WTC11 (cell line): ENCODE measurements at regions not wholly inside any gene's neighbourhood (a gene's known extent, or its start where the extent isn't known, plus 50 kb on each side); places are given as distances from the start of the nearest gene placed in this dataset.

ENCODE experiments used
- ARID4B ChIP-seq: sonication (generic); formaldehyde crosslinking; IDR thresholded peaks from 2 replicates; pipeline ENCODE4 v1.8.0; 2023; ENCODE audit warnings: missing genetic modification reagents, mild to moderate bottlenecking, borderline replicate concordance
- NR1H2 ChIP-seq: sonication (generic); formaldehyde crosslinking; IDR thresholded peaks from 2 replicates; pipeline ENCODE4 v1.9.0; 2021; ENCODE audit warnings: mild to moderate bottlenecking, moderate library complexity, missing genetic modification reagents
- SP1 ChIP-seq: sonication (generic); formaldehyde crosslinking; conservative IDR thresholded peaks from 2 replicates; pipeline ENCODE4 v1.8.1; 2022; ENCODE audit warnings: missing genetic modification reagents
- TF ChIP-seq, protein P1 (sequence below): sonication (generic); formaldehyde crosslinking; IDR thresholded peaks from 2 replicates; pipeline ENCODE4 v1.8.1; 2023; ENCODE audit warnings: mild to moderate bottlenecking, moderate library complexity, missing genetic modification reagents

- no peak for TF ChIP-seq SP1 (CRISPR knock-in tag)
- TF ChIP-seq, protein P1, sequence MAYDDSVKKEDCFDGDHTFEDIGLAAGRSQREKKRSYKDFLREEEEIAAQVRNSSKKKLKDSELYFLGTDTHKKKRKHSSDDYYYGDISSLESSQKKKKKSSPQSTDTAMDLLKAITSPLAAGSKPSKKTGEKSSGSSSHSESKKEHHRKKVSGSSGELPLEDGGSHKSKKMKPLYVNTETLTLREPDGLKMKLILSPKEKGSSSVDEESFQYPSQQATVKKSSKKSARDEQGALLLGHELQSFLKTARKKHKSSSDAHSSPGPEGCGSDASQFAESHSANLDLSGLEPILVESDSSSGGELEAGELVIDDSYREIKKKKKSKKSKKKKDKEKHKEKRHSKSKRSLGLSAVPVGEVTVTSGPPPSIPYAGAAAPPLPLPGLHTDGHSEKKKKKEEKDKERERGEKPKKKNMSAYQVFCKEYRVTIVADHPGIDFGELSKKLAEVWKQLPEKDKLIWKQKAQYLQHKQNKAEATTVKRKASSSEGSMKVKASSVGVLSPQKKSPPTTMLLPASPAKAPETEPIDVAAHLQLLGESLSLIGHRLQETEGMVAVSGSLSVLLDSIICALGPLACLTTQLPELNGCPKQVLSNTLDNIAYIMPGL (CRISPR knock-in tag) = no peak
- TF ChIP-seq NR1H2 (CRISPR knock-in tag) = no peak
- TF ChIP-seq ARID4B (CRISPR knock-in tag) = no peak
Measured at GRCh38 chr1:30250338-30250983, 472.9 kb downstream of the MATN1 start.
